Fibroblast of lung (primary cell): ENCODE measurements at regions not wholly inside any gene's neighbourhood (a gene's known extent, or its start where the extent isn't known, plus 50 kb on each side); places are given as distances from the start of the nearest gene placed in this dataset.

Experiments used
- DNase-seq, 2 donors: peaks; one replicate each; pipeline versions ENCODE4 v3.0.0 to v3.0.0-alpha.2; 2010; ENCODE audit warnings: low read depth in 2 of 2
- H2AFZ ChIP-seq: 2 replicates; pipeline ENCODE4 v1.5.1; 2012; ENCODE audit warnings: low read length, control low read depth, inconsistent platforms
- H3K27ac ChIP-seq: 2 replicates; pipeline ENCODE4 v1.5.1; 2011; ENCODE audit warnings: low read length, control low read depth; ENCODE audit not compliant: insufficient read depth
- H3K27me3 ChIP-seq: 2 replicates; pipeline ENCODE4 v1.5.1; 2011; ENCODE audit warnings: mild to moderate bottlenecking, low read length; ENCODE audit not compliant: control insufficient read depth, insufficient read depth
- H3K36me3 ChIP-seq: 2 replicates; pipeline ENCODE4 v1.5.1; 2011; ENCODE audit warnings: low read length; ENCODE audit not compliant: control insufficient read depth, insufficient read depth
- H3K4me1 ChIP-seq: 2 replicates; pipeline ENCODE4 v1.5.1; 2011; ENCODE audit warnings: low read length; ENCODE audit not compliant: control insufficient read depth, insufficient read depth; ENCODE audit errors: extremely low read depth
- H3K4me2 ChIP-seq: 2 replicates; pipeline ENCODE4 v1.5.1; 2011; ENCODE audit warnings: low read length, control low read depth; ENCODE audit not compliant: insufficient read depth; ENCODE audit errors: extremely low read depth
- H3K4me3 ChIP-seq, 4 experiments: fragments of 200-600 bp in 1 of 4; sonication (generic) in 1 of 4; replicated peaks in 1 of 4; 2 replicates each; pipeline ENCODE4 v1.5.1; 2011 to 2016; ENCODE audit warnings: low read length in 4 of 4, low read depth in 3 of 4, mild to moderate bottlenecking in 3 of 4, control low read depth in 2 of 4, inconsistent platforms in 1 of 4, mixed read lengths in 1 of 4; ENCODE audit not compliant: insufficient read depth in 1 of 4; ENCODE audit errors: control extremely low read depth in 1 of 4
- H3K79me2 ChIP-seq: 2 replicates; pipeline ENCODE4 v1.5.1; 2012; ENCODE audit warnings: mild to moderate bottlenecking, low read length, inconsistent platforms; ENCODE audit not compliant: control insufficient read depth, insufficient read depth
- H3K9ac ChIP-seq: 2 replicates; pipeline ENCODE4 v1.5.1; 2011; ENCODE audit warnings: mild to moderate bottlenecking, low read length, control low read depth; ENCODE audit not compliant: insufficient read depth
- H3K9me3 ChIP-seq: 2 replicates; pipeline ENCODE4 v1.5.1; 2012; ENCODE audit warnings: low read depth, low read length; ENCODE audit not compliant: control insufficient read depth, insufficient read depth
- H4K20me1 ChIP-seq: 2 replicates; pipeline ENCODE4 v1.5.1; 2011; ENCODE audit warnings: low read length; ENCODE audit not compliant: control insufficient read depth, insufficient read depth; ENCODE audit errors: extremely low read depth
- CTCF ChIP-seq, 2 donors: IDR thresholded peaks in 1 of 2; conservative IDR thresholded peaks in 1 of 2; 1 replicate in 1 of 2; 2 replicates in 1 of 2; pipeline ENCODE4 v1.5.1; 2011 to 2012; ENCODE audit warnings: low read length in 2 of 2, control low read depth in 1 of 2, inconsistent platforms in 1 of 2, low read depth in 1 of 2, mild to moderate bottlenecking in 1 of 2
- EZH2 ChIP-seq: IDR thresholded peaks from 2 replicates; pipeline ENCODE4 v1.5.1; 2012; ENCODE audit warnings: low read length, control low read depth, mild to moderate bottlenecking; ENCODE audit errors: missing control alignments

DNA sequence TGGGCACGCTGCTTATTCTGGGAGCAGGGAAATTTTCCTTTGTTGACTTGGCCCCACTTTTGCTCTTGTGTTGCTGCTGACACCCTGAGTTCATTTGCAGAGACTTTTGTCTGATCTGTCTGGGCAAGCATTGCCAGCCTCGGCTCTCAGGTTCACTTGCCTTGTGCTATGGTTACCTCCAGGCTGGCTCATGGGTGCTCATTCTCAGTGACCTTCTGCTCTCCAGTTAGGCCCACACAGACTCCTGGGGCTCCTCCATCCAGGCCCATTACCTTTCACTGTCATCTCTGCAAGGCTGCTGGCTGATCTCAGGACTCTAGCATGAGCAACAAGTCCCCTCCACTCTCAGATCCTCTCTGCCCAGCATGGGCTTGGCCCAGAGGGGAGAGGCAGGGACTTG, 108.3 kb downstream of the IL20RB start:
- Histone ChIP-seq H3K9ac (no peak overlapping the region), H3K36me3 (no peaks in the 10 kb centered on the region), H3K4me1 (no peaks in the 10 kb centered on the region), H3K79me2 (no peaks in the 10 kb centered on the region), H3K27me3 (peaks cover 7% of the 10 kb centered on the region), H3K27ac (no peak overlapping the region), H3K9me3 (no peaks in the 10 kb centered on the region), H2AFZ (no peak overlapping the region), H3K4me3 (no peak overlapping the region), H3K4me2 (no peak overlapping the region), H4K20me1 (no peaks in the 10 kb centered on the region)
- TF ChIP-seq CTCF (conservative IDR thresholded peaks at IDR 0.05 in 1 of 2, IDR thresholded peaks at IDR 0.05 in 1 of 2; ENCODE audit: low read depth in 1 of 2, low read length in 2 of 2) (no peak), EZH2 (no peak)
- DNase-seq: no peak

- H3K9me3 ChIP-seq: no peaks in the 10 kb centered on the region
- H3K27ac ChIP-seq: no peak overlapping the region
- no peak overlapping the region for H3K4me2 ChIP-seq
- H3K27me3 ChIP-seq: no peaks in the 10 kb centered on the region
- H3K4me1 ChIP-seq: no peaks in the 10 kb centered on the region
- no peaks in the 10 kb centered on the region for H3K79me2 ChIP-seq
- no peak for DNase-seq
- no peaks in the 10 kb centered on the region for H3K36me3 ChIP-seq
- H4K20me1 ChIP-seq: no peaks in the 10 kb centered on the region
- TF ChIP-seq CTCF (conservative IDR thresholded peaks at IDR 0.05 in 1 of 2, IDR thresholded peaks at IDR 0.05 in 1 of 2; ENCODE audit: low read depth in 1 of 2, low read length in 2 of 2): no peak
- no peak for TF ChIP-seq EZH2
- no peak overlapping the region for H3K9ac ChIP-seq
- no peak overlapping the region for H3K4me3 ChIP-seq
- H2AFZ ChIP-seq: no peak overlapping the region
Observed at GRCh38 chr3:137071104-137071503, 113.3 kb downstream of the IL20RB start.

GRCh38 chr3:137075020-137075419, 117.2 kb downstream of the IL20RB start:
- Histone ChIP-seq H3K79me2 (no peaks in the 10 kb centered on the region), H3K27ac (no peak overlapping the region), H4K20me1 (no peaks in the 10 kb centered on the region), H3K9me3 (no peaks in the 10 kb centered on the region), H3K36me3 (no peaks in the 10 kb centered on the region), H3K9ac (no peak overlapping the region), H3K27me3 (no peaks in the 10 kb centered on the region), H2AFZ (no peak overlapping the region), H3K4me2 (no peak overlapping the region), H3K4me3 (no peak overlapping the region), H3K4me1 (no peaks in the 10 kb centered on the region)
- DNase-seq: no peak
- TF ChIP-seq EZH2 (no peak), CTCF (conservative IDR thresholded peaks at IDR 0.05 in 1 of 2, IDR thresholded peaks at IDR 0.05 in 1 of 2; ENCODE audit: low read depth in 1 of 2, low read length in 2 of 2) (no peak)
